GM12875 (cell line): ENCODE measurements at regions not wholly inside any gene's neighbourhood (a gene's known extent, or its start where the extent isn't known, plus 50 kb on each side); places are given as distances from the start of the nearest gene placed in this dataset.

Experiments
- H3K4me3 ChIP-seq: one replicate; pipeline ENCODE4 v1.5.1; 2011; ENCODE audit warnings: low read depth, low read length, control low read depth
- CTCF ChIP-seq: IDR thresholded peaks from 2 replicates; pipeline ENCODE4 v1.5.1; 2011; ENCODE audit warnings: low read depth, mild to moderate bottlenecking, control low read depth, inconsistent platforms, low read length, moderate library complexity, borderline replicate concordance; ENCODE audit not compliant: insufficient read depth

GRCh38 chr5:23614422-23614821 lies 107.0 kb downstream of the PRDM9 start:
- no peak for TF ChIP-seq CTCF
- H3K4me3 ChIP-seq, result no peak overlapping the region

- no peak for TF ChIP-seq CTCF
- no peak overlapping the region for H3K4me3 ChIP-seq
Observed at GRCh38 chr5:23626961-23627360, 119.6 kb downstream of the PRDM9 start.

- no peak for TF ChIP-seq CTCF
Observed at GRCh38 chr5:23627976-23628375, 120.6 kb downstream of the PRDM9 start.

GRCh38 chr5:23629396-23629795 lies 122.0 kb downstream of the PRDM9 start:
- no peak overlapping the region for H3K4me3 ChIP-seq
- TF ChIP-seq CTCF, result no peak

More at GRCh38 chr5:23627976-23628375, 120.6 kb downstream of the PRDM9 start:
- H3K4me3 ChIP-seq, result no peak overlapping the region

- no peak overlapping the region for H3K4me3 ChIP-seq
- no peak for TF ChIP-seq CTCF
Observed at GRCh38 chr5:23631302-23632045, 124.1 kb downstream of the PRDM9 start.

- H3K4me3 ChIP-seq, result no peak overlapping the region
- TF ChIP-seq CTCF, result no peak
Observed at GRCh38 chr5:23635938-23636337, 128.5 kb downstream of the PRDM9 start.

GRCh38 chr5:23639326-23639725 lies 131.9 kb downstream of the PRDM9 start:
- no peak for TF ChIP-seq CTCF
- no peak overlapping the region for H3K4me3 ChIP-seq
